K562 (cell line): ENCODE measurements at regions not wholly inside any gene's neighbourhood (a gene's known extent, or its start where the extent isn't known, plus 50 kb on each side); places are given as distances from the start of the nearest gene placed in this dataset.

Experiments
- ATAC-seq: fragments of 200-7000 bp; cut with Tn5 transposase; 3 replicates; pipeline ENCODE4 v1.9.1; 2020; ENCODE audit warnings: moderate library complexity
- BruUV-seq: library from RNA; stranded (reverse); fragments of 400-500 nt; replicated peaks from 2 replicates; lab custom pipeline; 2021; lab: Mats Ljungman, UMichigan
- CTCF ChIA-PET: fragments of 300-600 bp; formaldehyde crosslinking; extraction: SDS; loops from one replicate; lab custom pipeline; 2021; ENCODE audit warnings: low intra/inter-chr PET ratio; lab: Yijun Ruan, JAX
- POLR2A ChIA-PET: fragments of 300-600, 350-650 bp; sonication (Branson Sonifier 250); formaldehyde crosslinking; extraction: SDS; loops from one replicate; lab custom pipeline; 2021; ENCODE audit warnings: antibody characterized with exemption, inconsistent platforms; lab: Yijun Ruan, JAX
- DNase-seq, 4 experiments: peaks; one replicate each; pipeline versions ENCODE4 v3.0.0 to v3.0.0-alpha.2; 2011 to 2018; ENCODE audit warnings: low spot score in 3 of 4, mixed read lengths in 3 of 4; ENCODE audit errors: extremely low read depth in 1 of 4
- FAIRE-seq: peaks from 2 replicates; lab custom pipeline; 2011; peaks lifted over from hg19 to GRCh38; lab: Jason Lieb, UNC
- H2AFZ ChIP-seq: 2 replicates; pipeline ENCODE4 v1.6.0; 2011; ENCODE audit warnings: low read depth, low read length, control low read depth, inconsistent platforms
- H3K27ac ChIP-seq: fragments of 200-600 bp; 3 replicates; pipeline ENCODE4 v1.8.0; 2011; ENCODE audit warnings: low read depth, mild to moderate bottlenecking, control low read depth, inconsistent platforms, low read length, moderate library complexity, mixed read lengths; ENCODE audit errors: extremely low read depth
- H3K27me3 ChIP-seq, 2 experiments: fragments of 300-600 bp in 1 of 2; 2 replicates in 1 of 2; 3 replicates in 1 of 2; pipeline versions ENCODE4 v1.6.0 to v1.8.0; 2011; ENCODE audit warnings: inconsistent platforms in 2 of 2, low read length in 2 of 2, mild to moderate bottlenecking in 1 of 2, mixed read lengths in 1 of 2, moderate library complexity in 1 of 2; ENCODE audit not compliant: control insufficient read depth in 2 of 2, insufficient read depth in 2 of 2
- H3K36me3 ChIP-seq: fragments of 300-600 bp; 3 replicates; pipeline ENCODE4 v1.8.0; 2011; ENCODE audit warnings: mild to moderate bottlenecking, low read length, inconsistent platforms; ENCODE audit not compliant: control insufficient read depth, insufficient read depth
- H3K4me1 ChIP-seq, 2 experiments: fragments of 200-600 bp in 1 of 2; replicated peaks in 1 of 2; 2 replicates in 1 of 2; 3 replicates in 1 of 2; pipeline versions ENCODE4 v1.5.1 to v1.8.0; 2011; ENCODE audit warnings: inconsistent platforms in 2 of 2, low read length in 2 of 2, mild to moderate bottlenecking in 1 of 2, mixed read lengths in 1 of 2, moderate library complexity in 1 of 2; ENCODE audit not compliant: control insufficient read depth in 2 of 2, insufficient read depth in 2 of 2
- H3K4me2 ChIP-seq: 2 replicates; pipeline ENCODE4 v1.6.1; 2011; ENCODE audit warnings: low read length, control low read depth, inconsistent platforms, mixed read lengths; ENCODE audit not compliant: insufficient read depth
- H3K4me3 ChIP-seq: fragments of 200-600 bp; sonication (generic), shearing (Covaris generic); 2 replicates; pipeline ENCODE4 v1.5.1; 2016; ENCODE audit warnings: control low read depth, inconsistent platforms
- H3K79me2 ChIP-seq: fragments of 200-600 bp; 3 replicates; pipeline ENCODE4 v1.8.0; 2011; ENCODE audit warnings: low read length, inconsistent platforms; ENCODE audit not compliant: control insufficient read depth, insufficient read depth
- H3K9ac ChIP-seq, 2 experiments: 2 replicates each; pipeline versions ENCODE4 v1.6.0 to v1.6.1; 2011; ENCODE audit warnings: low read depth in 2 of 2, low read length in 2 of 2, control low read depth in 1 of 2, inconsistent platforms in 1 of 2, mild to moderate bottlenecking in 1 of 2, mixed read lengths in 1 of 2; ENCODE audit not compliant: insufficient read depth in 1 of 2
- H3K9me1 ChIP-seq: one replicate; pipeline ENCODE4 v1.6.0; 2011; ENCODE audit warnings: inconsistent platforms, mild to moderate bottlenecking, low read length, moderate library complexity; ENCODE audit not compliant: control insufficient read depth, insufficient read depth
- H3K9me3 ChIP-seq: replicated peaks from 2 replicates; pipeline ENCODE4 v1.5.1; 2011; ENCODE audit warnings: low read depth, low read length, inconsistent platforms; ENCODE audit not compliant: control insufficient read depth, insufficient read depth
- H4K20me1 ChIP-seq: replicated peaks from 2 replicates; pipeline ENCODE4 v1.6.1; 2011; ENCODE audit warnings: low read length, inconsistent platforms, mixed read lengths; ENCODE audit not compliant: control insufficient read depth, insufficient read depth
- CBFA2T2 ChIP-seq: fragments of 450-650 bp; conservative IDR thresholded peaks from 2 replicates; pipeline ENCODE4 v1.6.1; 2017; ENCODE audit warnings: mild to moderate bottlenecking
- MCM2 ChIP-seq: fragments of 450-650 bp; IDR thresholded peaks from 2 replicates; pipeline ENCODE4 v1.6.1; 2017; ENCODE audit warnings: low read depth, mild to moderate bottlenecking
- RAD21 ChIP-seq, 2 experiments: fragments of 250-450 bp in 1 of 2; fragments of 450-650 bp in 1 of 2; sonication (Bioruptor Pico) in 1 of 2; formaldehyde crosslinking in 1 of 2; IDR thresholded peaks in 1 of 2; conservative IDR thresholded peaks in 1 of 2; 2 replicates each; pipeline versions ENCODE4 v1.4.0 to v1.8.0; 2020 to 2022; ENCODE audit warnings: mild to moderate bottlenecking in 2 of 2, moderate library complexity in 1 of 2
- ZMIZ1 ChIP-seq, 2 experiments: fragments of 150-350 bp in 1 of 2; IDR thresholded peaks; 2 replicates each; pipeline ENCODE4 v1.6.1; 2012 to 2016; ENCODE audit warnings: low read depth in 2 of 2, low read length in 2 of 2, mild to moderate bottlenecking in 1 of 2, moderate library complexity in 1 of 2
- ZNF274 ChIP-seq: IDR thresholded peaks from 2 replicates; pipeline ENCODE4 v1.6.1; 2011; ENCODE audit warnings: low read depth, mild to moderate bottlenecking, low read length, moderate library complexity, borderline replicate concordance
- ZNF3 ChIP-seq: fragments of 250-450 bp; sonication (Bioruptor Pico); IDR thresholded peaks from 2 replicates; pipeline ENCODE4 v1.5.0; 2021; ENCODE audit warnings: mild to moderate bottlenecking, moderate library complexity
- WGBS: fragments of 100-300 bp; shearing (Covaris generic); methylation state at CpG from one replicate; pipeline ENCODE4 v1.1.6; 2016; ENCODE audit warnings: low coverage, mixed read lengths; ENCODE audit not compliant: insufficient coverage; ENCODE audit errors: missing lambda C conversion rate; 5-methylcytosine and 5-hydroxymethylcytosine counted together
- in situ Hi-C: fragments of 300-500 bp; cut with MboI; formaldehyde crosslinking; loops from 4 replicates; pipeline ENCODE4 v1.15.0; 2018; ENCODE audit warnings: inconsistent platforms, mixed read lengths
- intact Hi-C: fragments of 100-400 bp; cut with micrococcal nuclease; formaldehyde crosslinking; loops from 2 replicates; pipeline ENCODE4 v1.14.2; 2022

- in situ Hi-C loops: no loop called here
- TF ChIP-seq ZMIZ1 (IDR thresholded peaks at IDR 0.05; ENCODE audit: low read depth in 2 of 2, low read length in 2 of 2): no peak
- no peak for TF ChIP-seq MCM2
- TF ChIP-seq ZNF274: no peak
- no peak for TF ChIP-seq RAD21 (CRISPR knock-in tag; conservative IDR thresholded peaks at IDR 0.05 in 1 of 2, IDR thresholded peaks at IDR 0.05 in 1 of 2)
- TF ChIP-seq CBFA2T2: no peak
- no peak for TF ChIP-seq ZNF3 (CRISPR knock-in tag)
- H3K27me3 ChIP-seq: no peaks in the 10 kb centered on the region
- no peaks in the 10 kb centered on the region for H3K4me1 ChIP-seq
- H3K36me3 ChIP-seq: peaks cover 70% of the 10 kb centered on the region
- intact Hi-C loops: no loop called here
- 0 out of 3 replicates have a peak, but pooled peaks cover 19% of the 10 kb centered on the region for H3K79me2 ChIP-seq
- H3K9me1 ChIP-seq: no peaks in the 10 kb centered on the region
- H2AFZ ChIP-seq: no peak overlapping the region
- no peak overlapping the region for H3K9ac ChIP-seq
- FAIRE-seq (no peak), DNase-seq (no peak), ATAC-seq (no peak)
- no peak overlapping the region for H3K27ac ChIP-seq
- no peak overlapping the region for H3K4me3 ChIP-seq
- H3K9me3 ChIP-seq: peaks cover 32% of the 10 kb centered on the region
- no peaks in the 10 kb centered on the region for H4K20me1 ChIP-seq
- POLR2A ChIA-PET: no interaction called here
- 73% methylated on average over 2 of the region's 2 CpGs for WGBS
- H3K4me2 ChIP-seq: no peak overlapping the region
- no TSS peak for BruUV-seq
- CTCF ChIA-PET: no interaction called here
Observed at GRCh38 chr4:126895988-126896570, 736.7 kb upstream of the INTU start.
